GM21367 (cell line): ENCODE measurements at regions not wholly inside any gene's neighbourhood (a gene's known extent, or its start where the extent isn't known, plus 50 kb on each side); places are given as distances from the start of the nearest gene placed in this dataset.

Source experiments
- ATAC-seq: cut with Tn5 transposase; IDR thresholded peaks from one replicate; pipeline ENCODE4 v1.9.1; 2021; ENCODE audit not compliant: unreplicated experiment

- no peak for ATAC-seq
Measured at GRCh38 chr4:188534297-188534696, 395.1 kb downstream of the TRIML1 start.

- no peak for ATAC-seq
Measured at GRCh38 chr4:188534917-188535316, 395.7 kb downstream of the TRIML1 start.

- ATAC-seq, result no peak
Measured at GRCh38 chr4:188536826-188537225, 397.6 kb downstream of the TRIML1 start.

GRCh38 chr4:188550296-188550695, 411.1 kb downstream of the TRIML1 start:
- no peak for ATAC-seq

- ATAC-seq, result no peak
Measured at GRCh38 chr4:188551156-188551555, 411.9 kb downstream of the TRIML1 start.

GRCh38 chr4:188552741-188553275, 413.6 kb downstream of the TRIML1 start:
- no peak for ATAC-seq

- ATAC-seq, result no peak
Measured at GRCh38 chr4:188554413-188554812, 415.2 kb downstream of the TRIML1 start.

GRCh38 chr4:188573104-188573503, 433.9 kb downstream of the TRIML1 start:
- no peak for ATAC-seq

- no peak for ATAC-seq
Measured at GRCh38 chr4:188578657-188579056, 439.4 kb downstream of the TRIML1 start.

- ATAC-seq, result no peak
Measured at GRCh38 chr4:188596021-188596420, 456.8 kb downstream of the TRIML1 start.

- ATAC-seq, result no peak
Measured at GRCh38 chr4:188603646-188604045, 464.4 kb downstream of the TRIML1 start.

- no peak for ATAC-seq
Measured at GRCh38 chr4:188606635-188607034, 467.4 kb downstream of the TRIML1 start.

- ATAC-seq, result no peak
Measured at GRCh38 chr4:188611143-188611542, 471.9 kb downstream of the TRIML1 start.

GRCh38 chr4:188612659-188613058, 473.4 kb downstream of the TRIML1 start:
- ATAC-seq, result no peak

GRCh38 chr4:188613976-188614375, 474.7 kb downstream of the TRIML1 start:
- no peak for ATAC-seq

GRCh38 chr4:188619456-188620149, 480.4 kb downstream of the TRIML1 start:
- ATAC-seq, result no peak

GRCh38 chr4:188620608-188621007, 481.4 kb downstream of the TRIML1 start:
- ATAC-seq, result no peak

GRCh38 chr4:188623314-188623854, 484.1 kb downstream of the TRIML1 start:
- no peak for ATAC-seq

GRCh38 chr4:188624370-188624769, 485.1 kb downstream of the TRIML1 start:
- no peak for ATAC-seq

GRCh38 chr4:188627892-188628291, 488.7 kb downstream of the TRIML1 start:
- no peak for ATAC-seq

GRCh38 chr4:188639479-188640100, 500.3 kb downstream of the TRIML1 start:
- no peak for ATAC-seq

- ATAC-seq, result no peak
Measured at GRCh38 chr4:188647820-188648370, 508.7 kb downstream of the TRIML1 start.
